PC-3 (cell line): ENCODE measurements at regions not wholly inside any gene's neighbourhood (a gene's known extent, or its start where the extent isn't known, plus 50 kb on each side); places are given as distances from the start of the nearest gene placed in this dataset.

Source experiments
- ATAC-seq: fragments of 200-7000 bp; cut with Tn5 transposase; 2 replicates; pipeline ENCODE4 v1.9.1; 2020; ENCODE audit warnings: mild to moderate bottlenecking, moderate library complexity
- BruUV-seq: library from RNA; stranded (reverse); fragments of 400-500 nt; replicated peaks from 2 replicates; lab custom pipeline; 2021; lab: Mats Ljungman, UMichigan
- CTCF ChIA-PET: fragments of 300-600 bp; sonication (Branson Sonifier 250); formaldehyde crosslinking; loops from one replicate; lab custom pipeline; 2022; ENCODE audit warnings: antibody characterized with exemption; lab: Charles Lee
- POLR2A ChIA-PET: fragments of 300-600 bp; sonication (Branson Sonifier 250); formaldehyde crosslinking; loops from one replicate; lab custom pipeline; 2022; ENCODE audit warnings: antibody characterized with exemption; ENCODE audit not compliant: unreplicated experiment; lab: Charles Lee
- DNase-seq: peaks from one replicate; pipeline ENCODE4 v3.0.0-alpha.2; 2015
- H2AFZ ChIP-seq: fragments of 300-600 bp; sonication (generic); 2 replicates; pipeline ENCODE4 v1.6.0; 2016; ENCODE audit warnings: antibody characterized with exemption, low read length
- H3F3A ChIP-seq: fragments of 300-600 bp; sonication (generic); one replicate; pipeline ENCODE4 v1.6.0; 2017; ENCODE audit warnings: antibody characterized with exemption, low read length, control low read depth, mild to moderate bottlenecking; ENCODE audit not compliant: unreplicated experiment
- H3K27ac ChIP-seq: fragments of 300-600 bp; sonication (generic); 2 replicates; pipeline ENCODE4 v1.5.1; 2016; ENCODE audit warnings: mild to moderate bottlenecking, low read length
- H3K27me3 ChIP-seq: fragments of 300-600 bp; sonication (generic); 2 replicates; pipeline ENCODE4 v1.6.1; 2016; ENCODE audit warnings: low read length, mixed read lengths
- H3K36me3 ChIP-seq: fragments of 300-600 bp; sonication (generic); 2 replicates; pipeline ENCODE4 v1.6.1; 2016; ENCODE audit warnings: low read depth, mixed run types, low read length, mixed read lengths
- H3K4me1 ChIP-seq: fragments of 300-600 bp; sonication (generic); 2 replicates; pipeline ENCODE4 v1.5.1; 2016; ENCODE audit warnings: low read length; ENCODE audit not compliant: insufficient read depth
- H3K4me2 ChIP-seq: fragments of 300-600 bp; sonication (generic); 2 replicates; pipeline ENCODE4 v1.6.0; 2016; ENCODE audit warnings: low read length
- H3K4me3 ChIP-seq: fragments of 300-600 bp; sonication (generic); 2 replicates; pipeline ENCODE4 v1.5.1; 2016; ENCODE audit warnings: mild to moderate bottlenecking, low read length, mixed read lengths
- H3K79me2 ChIP-seq: fragments of 300-600 bp; sonication (generic); 2 replicates; pipeline ENCODE4 v1.6.1; 2017; ENCODE audit warnings: low read length, mixed read lengths
- H3K9ac ChIP-seq: fragments of 300-600 bp; sonication (generic); 2 replicates; pipeline ENCODE4 v1.6.0; 2016; ENCODE audit warnings: mild to moderate bottlenecking, low read length
- H3K9me2 ChIP-seq: fragments of 300-600 bp; sonication (generic); replicated peaks from 2 replicates; pipeline ENCODE4 v1.6.1; 2016; ENCODE audit warnings: mixed run types, low read length, mixed read lengths
- H3K9me3 ChIP-seq: fragments of 300-600 bp; sonication (generic); 2 replicates; pipeline ENCODE4 v1.6.1; 2016; ENCODE audit warnings: low read length, mixed read lengths
- H4K20me1 ChIP-seq: fragments of 300-600 bp; sonication (generic); 2 replicates; pipeline ENCODE4 v1.6.1; 2016; ENCODE audit warnings: low read length, mixed read lengths
- CTCF ChIP-seq: fragments of 300-600 bp; sonication (generic); conservative IDR thresholded peaks from 2 replicates; pipeline ENCODE4 v1.5.1; 2017; ENCODE audit warnings: antibody characterized with exemption, low read depth, mild to moderate bottlenecking, low read length
- EZH2 ChIP-seq: fragments of 300-600 bp; sonication (generic); IDR thresholded peaks from one replicate; pipeline ENCODE4 v1.6.1; 2017; ENCODE audit warnings: antibody characterized with exemption, mild to moderate bottlenecking, low read length; ENCODE audit not compliant: unreplicated experiment
- EZH2phosphoT487 ChIP-seq: fragments of 300-600 bp; sonication (generic); IDR thresholded peaks from 2 replicates; pipeline ENCODE4 v1.6.1; 2018; ENCODE audit warnings: mild to moderate bottlenecking, antibody characterized with exemption, low read length, borderline replicate concordance
- intact Hi-C: fragments of 100-400 bp; cut with micrococcal nuclease; formaldehyde crosslinking; loops from 2 replicates; pipeline ENCODE4 v1.9.0; 2023

- intact Hi-C loops, result no loop called here
- no TSS peak for BruUV-seq
Measured at GRCh38 chrX:10797466-10797865, 177.1 kb upstream of the MID1 start.

DNA sequence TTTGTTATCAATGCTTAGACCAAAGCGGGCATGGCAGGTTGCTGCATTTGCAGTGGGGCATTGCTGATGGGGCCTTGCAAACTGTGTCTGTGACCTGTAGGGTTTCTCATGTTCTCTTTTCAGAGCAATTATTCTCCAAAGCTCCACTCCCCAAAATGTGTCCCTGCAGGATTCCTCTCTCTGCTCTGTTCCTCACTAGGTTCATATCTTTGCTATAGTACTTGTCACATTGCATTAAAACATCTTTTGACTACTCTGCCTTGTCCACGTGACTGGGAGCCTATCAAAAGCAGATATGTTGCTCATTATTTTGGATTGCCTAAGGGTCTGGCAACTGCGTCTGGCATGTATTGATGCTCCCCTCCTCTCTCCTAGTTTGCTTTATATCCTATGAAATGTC lies 177.7 kb upstream of the MID1 start:
- TF ChIP-seq CTCF, result no peak
- TF ChIP-seq EZH2phosphoT487, result no peak
- TF ChIP-seq EZH2, result no peak
- H3K9ac ChIP-seq, result no peak overlapping the region
- intact Hi-C loops, result no loop called here
- H3K4me2 ChIP-seq, result no peak overlapping the region
- H3K79me2 ChIP-seq, result no peaks in the 10 kb centered on the region
- ChIA-PET CTCF (no interaction called here), POLR2A (no interaction called here)
- no peaks in the 10 kb centered on the region for H3K9me3 ChIP-seq
- DNase-seq (no peak), ATAC-seq (no peak)
- H3K36me3 ChIP-seq, result no peaks in the 10 kb centered on the region
- H3K27ac ChIP-seq, result no peak overlapping the region
- H3K27me3 ChIP-seq, result no peaks in the 10 kb centered on the region
- no peaks in the 10 kb centered on the region for H4K20me1 ChIP-seq
- H3K9me2 ChIP-seq, result no peaks in the 10 kb centered on the region
- H2AFZ ChIP-seq, result no peak overlapping the region
- BruUV-seq, result no TSS peak
- no peak overlapping the region for H3K4me3 ChIP-seq
- H3F3A ChIP-seq, result no peaks in the 10 kb centered on the region
- peaks cover 5% of the 10 kb centered on the region; the same call in 1 of the 2 replicates for H3K4me1 ChIP-seq

More at GRCh38 chrX:10797466-10797865, 177.1 kb upstream of the MID1 start:
- Histone ChIP-seq H3K36me3 (no peaks in the 10 kb centered on the region), H2AFZ (no peak overlapping the region), H3K4me2 (no peak overlapping the region), H3K79me2 (no peaks in the 10 kb centered on the region), H4K20me1 (no peaks in the 10 kb centered on the region), H3K27me3 (no peaks in the 10 kb centered on the region), H3K9me3 (no peaks in the 10 kb centered on the region), H3K4me3 (no peak overlapping the region), H3K9me2 (no peaks in the 10 kb centered on the region), H3K4me1 (peaks cover 5% of the 10 kb centered on the region; the same call in 1 of the 2 replicates), H3K27ac (no peak overlapping the region), H3F3A (no peaks in the 10 kb centered on the region), H3K9ac (no peak overlapping the region)
- no peak for ATAC-seq
- TF ChIP-seq CTCF (no peak), EZH2phosphoT487 (no peak), EZH2 (no peak)
- CTCF ChIA-PET, result no interaction called here
- DNase-seq, result peak; percentile 44
- POLR2A ChIA-PET, result no interaction called here

DNA sequence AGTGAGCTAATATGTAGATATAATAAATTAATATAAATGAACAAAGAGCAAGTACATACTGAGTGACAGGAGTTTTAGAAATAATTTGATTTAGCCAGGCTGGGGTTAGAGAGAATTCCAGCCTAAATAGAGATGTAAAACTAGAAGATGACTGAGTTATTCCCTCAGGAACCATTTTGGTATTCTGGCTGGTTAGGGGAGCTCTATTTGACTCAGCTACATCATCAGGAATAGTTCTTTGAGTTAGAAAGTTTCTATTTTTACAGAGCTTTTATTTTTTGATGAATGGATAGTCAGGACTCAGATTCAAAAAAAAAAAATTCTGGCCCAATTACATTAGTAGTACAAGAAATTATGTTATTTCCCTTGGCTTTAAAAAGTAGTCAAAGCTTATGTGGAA lies 180.4 kb upstream of the MID1 start:
- Histone ChIP-seq H3K9me3 (no peaks in the 10 kb centered on the region), H3K27ac (no peak overlapping the region), H4K20me1 (no peaks in the 10 kb centered on the region), H3K9ac (no peak overlapping the region), H3K4me1 (peaks cover 5% of the 10 kb centered on the region; the same call in 1 of the 2 replicates), H3K36me3 (no peaks in the 10 kb centered on the region), H3K4me2 (no peak overlapping the region), H3K27me3 (no peaks in the 10 kb centered on the region), H3K4me3 (no peak overlapping the region), H2AFZ (no peak overlapping the region), H3F3A (no peaks in the 10 kb centered on the region), H3K9me2 (no peaks in the 10 kb centered on the region), H3K79me2 (no peaks in the 10 kb centered on the region)
- CTCF ChIA-PET, result no interaction called here
- BruUV-seq, result no TSS peak
- intact Hi-C loops, result no loop called here
- POLR2A ChIA-PET, result no interaction called here
- ATAC-seq, result no peak
- TF ChIP-seq EZH2, result no peak
- no peak for TF ChIP-seq EZH2phosphoT487
- TF ChIP-seq CTCF, result no peak
- DNase-seq, result no peak
